Naive thymus-derived CD4-positive, alpha-beta T cell (primary cell): ENCODE measurements at regions not wholly inside any gene's neighbourhood (a gene's known extent, or its start where the extent isn't known, plus 50 kb on each side); places are given as distances from the start of the nearest gene placed in this dataset.

ENCODE experiments used
- ATAC-seq: fragments of 150-1000 bp; cut with Tn5 transposase; 2 replicates; pipeline ENCODE4 v1.10.0; 2021; ENCODE audit warnings: mild to moderate bottlenecking, moderate library complexity
- CTCF ChIA-PET: fragments of 350-600 bp; sonication (Branson Sonifier 250); formaldehyde crosslinking; loops from one replicate; lab custom pipeline; 2021; ENCODE audit warnings: antibody characterized with exemption; lab: Charles Lee
- POLR2A ChIA-PET: fragments of 350-600 bp; sonication (Branson Sonifier 250); formaldehyde crosslinking; loops from one replicate; lab custom pipeline; 2021; ENCODE audit warnings: antibody characterized with exemption, inconsistent platforms; lab: Charles Lee
- DNase-seq, 9 donors: peaks; one replicate each; pipeline versions ENCODE4 v3.0.0 to v3.0.0-alpha.2; 2020 to 2022; ENCODE audit warnings: mixed read lengths in 1 of 9
- H3K27ac ChIP-seq: one replicate; pipeline ENCODE4 v1.7.0; 2013; ENCODE audit warnings: mild to moderate bottlenecking, low read depth, low read length, moderate library complexity
- H3K27me3 ChIP-seq, 2 donors: one replicate each; pipeline ENCODE4 v1.7.0; 2013; ENCODE audit warnings: low read length in 2 of 2, mild to moderate bottlenecking in 2 of 2, moderate library complexity in 2 of 2; ENCODE audit not compliant: control insufficient read depth in 2 of 2, insufficient read depth in 2 of 2
- H3K36me3 ChIP-seq, 3 experiments: 1 replicate in 2 of 3; 2 replicates in 1 of 3; pipeline ENCODE4 v1.7.0; 2013; ENCODE audit warnings: low read length in 3 of 3, mild to moderate bottlenecking in 3 of 3, moderate library complexity in 1 of 3; ENCODE audit not compliant: insufficient read depth in 3 of 3, control insufficient read depth in 2 of 3
- H3K4me1 ChIP-seq, 2 donors: one replicate each; pipeline ENCODE4 v1.7.0; 2013; ENCODE audit warnings: low read length in 2 of 2, mild to moderate bottlenecking in 2 of 2, moderate library complexity in 1 of 2; ENCODE audit not compliant: control insufficient read depth in 2 of 2, insufficient read depth in 2 of 2
- H3K4me3 ChIP-seq: 2 replicates; pipeline ENCODE4 v1.7.0; 2013; ENCODE audit warnings: mild to moderate bottlenecking, low read length
- H3K9me3 ChIP-seq, 3 experiments: 1 replicate in 2 of 3; 2 replicates in 1 of 3; pipeline ENCODE4 v1.7.0; 2013; ENCODE audit warnings: low read length in 3 of 3; ENCODE audit not compliant: control insufficient read depth in 2 of 3
- H3K27ac Mint-ChIP-seq, 9 donors: one replicate each; pipeline ENCODE4 v1.8.0; 2020 to 2022; ENCODE audit warnings: mixed read lengths in 9 of 9, mild to moderate bottlenecking in 8 of 9, moderate library complexity in 5 of 9, inconsistent platforms in 2 of 9
- H3K27me3 Mint-ChIP-seq, 5 donors: one replicate each; pipeline ENCODE4 v1.8.0; 2021 to 2022; ENCODE audit warnings: mixed read lengths in 5 of 5, mild to moderate bottlenecking in 1 of 5
- H3K36me3 Mint-ChIP-seq, 5 donors: one replicate each; pipeline ENCODE4 v1.8.0; 2020 to 2022; ENCODE audit warnings: mixed read lengths in 5 of 5, mild to moderate bottlenecking in 3 of 5, inconsistent platforms in 1 of 5
- H3K4me1 Mint-ChIP-seq, 7 donors: one replicate each; pipeline ENCODE4 v1.8.0; 2020 to 2022; ENCODE audit warnings: mixed read lengths in 7 of 7, mild to moderate bottlenecking in 3 of 7, inconsistent platforms in 1 of 7
- H3K4me3 Mint-ChIP-seq, 10 donors: one replicate each; pipeline ENCODE4 v1.8.0; 2020 to 2022; ENCODE audit warnings: mild to moderate bottlenecking in 10 of 10, mixed read lengths in 10 of 10, moderate library complexity in 6 of 10, inconsistent platforms in 2 of 10
- H3K9me3 Mint-ChIP-seq, 11 donors: one replicate each; pipeline ENCODE4 v1.8.0; 2020 to 2022; ENCODE audit warnings: mixed read lengths in 11 of 11, mild to moderate bottlenecking in 4 of 11, inconsistent platforms in 1 of 11, moderate library complexity in 1 of 11
- intact Hi-C, 2 donors: fragments of 100-400 bp; cut with micrococcal nuclease; formaldehyde crosslinking; loops; one replicate each; pipeline ENCODE4 v1.15.1; 2023

GRCh38 chr18:76051396-76052226 is 443.4 kb downstream of the ZNF516 start:
- no peak overlapping the region for H3K27ac ChIP-seq
- intact Hi-C loops: no loop called here
- no peak for ATAC-seq
- DNase-seq: no peak
- ChIA-PET CTCF (no interaction called here), POLR2A (interaction anchor here (0.6 kb wide), 1 partner anchor 11 kb away, joined by 3 read pairs; no protein-coding TSS in a partner anchor)
- Mint-ChIP-seq H3K9me3 (peaks cover 0 to 4% (median 0%) of the 10 kb centered on the region in 11 donors), H3K27me3 (peaks cover 0 to 8% (median 4%) of the 10 kb centered on the region in 5 donors), H3K4me1 (no peaks in the 10 kb centered on the region), H3K27ac (no peak overlapping the region), H3K4me3 (no peak overlapping the region), H3K36me3 (no peaks in the 10 kb centered on the region)
- no peaks in the 10 kb centered on the region for H3K27me3 ChIP-seq
- H3K4me3 ChIP-seq: no peak overlapping the region
- H3K36me3 ChIP-seq: no peaks in the 10 kb centered on the region
- H3K9me3 ChIP-seq: no peaks in the 10 kb centered on the region
- no peaks in the 10 kb centered on the region for H3K4me1 ChIP-seq

- H3K36me3 Mint-ChIP-seq: no peaks in the 10 kb centered on the region
- ChIA-PET POLR2A (no interaction called here), CTCF (no interaction called here)
- no peak overlapping the region for H3K27ac ChIP-seq
- peaks cover 0 to 7% (median 0%) of the 10 kb centered on the region in 11 donors for H3K9me3 Mint-ChIP-seq
- no peaks in the 10 kb centered on the region for H3K4me1 ChIP-seq
- H3K4me1 Mint-ChIP-seq: no peaks in the 10 kb centered on the region
- intact Hi-C loops: no loop called here
- DNase-seq (no peak), ATAC-seq (no peak)
- H3K27ac Mint-ChIP-seq: no peak overlapping the region
- H3K27me3 ChIP-seq: no peaks in the 10 kb centered on the region
- H3K36me3 ChIP-seq: no peaks in the 10 kb centered on the region
- no peak overlapping the region for H3K4me3 ChIP-seq
- H3K9me3 ChIP-seq: no peaks in the 10 kb centered on the region
- H3K27me3 Mint-ChIP-seq: peaks cover 0 to 13% (median 8%) of the 10 kb centered on the region in 5 donors
- no peak overlapping the region for H3K4me3 Mint-ChIP-seq
Observed at GRCh38 chr18:76046221-76046620, 448.8 kb downstream of the ZNF516 start.

GRCh38 chr18:76042511-76042910 is 452.5 kb downstream of the ZNF516 start:
- ATAC-seq (no peak), DNase-seq (no peak)
- no peak overlapping the region for H3K27ac Mint-ChIP-seq
- H3K36me3 Mint-ChIP-seq: no peaks in the 10 kb centered on the region
- Histone ChIP-seq H3K4me1 (no peaks in the 10 kb centered on the region), H3K27me3 (no peaks in the 10 kb centered on the region), H3K9me3 (no peaks in the 10 kb centered on the region), H3K36me3 (no peaks in the 10 kb centered on the region), H3K27ac (no peak overlapping the region), H3K4me3 (no peak overlapping the region)
- ChIA-PET POLR2A (no interaction called here), CTCF (interaction anchor here (0.6 kb wide), 1 partner anchor 757 kb away, joined by 3 read pairs; no protein-coding TSS in a partner anchor)
- H3K4me1 Mint-ChIP-seq: no peaks in the 10 kb centered on the region
- peaks cover 0 to 21% (median 13%) of the 10 kb centered on the region in 5 donors for H3K27me3 Mint-ChIP-seq
- peaks cover 0 to 6% (median 2%) of the 10 kb centered on the region in 11 donors for H3K9me3 Mint-ChIP-seq
- intact Hi-C loops: no loop called here
- no peak overlapping the region for H3K4me3 Mint-ChIP-seq

- DNase-seq (no peak), ATAC-seq (no peak)
- intact Hi-C loops: no loop called here
- H3K4me3 Mint-ChIP-seq: no peak overlapping the region
- ChIA-PET CTCF (no interaction called here), POLR2A (no interaction called here)
- H3K9me3 Mint-ChIP-seq: peaks cover 0 to 18% (median 2%) of the 10 kb centered on the region in 11 donors
- no peak overlapping the region for H3K27ac ChIP-seq
- peaks cover 0 to 16% (median 13%) of the 10 kb centered on the region in 5 donors for H3K27me3 Mint-ChIP-seq
- H3K36me3 ChIP-seq: no peaks in the 10 kb centered on the region
- no peaks in the 10 kb centered on the region for H3K9me3 ChIP-seq
- H3K4me1 Mint-ChIP-seq: no peaks in the 10 kb centered on the region
- peaks cover 0 to 4% (median 0%) of the 10 kb centered on the region in 5 donors for H3K36me3 Mint-ChIP-seq
- no peak overlapping the region for H3K4me3 ChIP-seq
- H3K27ac Mint-ChIP-seq: no peak overlapping the region
- no peaks in the 10 kb centered on the region for H3K27me3 ChIP-seq
- H3K4me1 ChIP-seq: no peaks in the 10 kb centered on the region
Observed at GRCh38 chr18:76018210-76018609, 476.8 kb downstream of the ZNF516 start.

GRCh38 chr18:76013057-76013456 is 482.0 kb downstream of the ZNF516 start:
- Histone ChIP-seq H3K36me3 (no peaks in the 10 kb centered on the region), H3K27ac (no peak overlapping the region), H3K27me3 (no peaks in the 10 kb centered on the region), H3K4me3 (no peak overlapping the region), H3K4me1 (no peaks in the 10 kb centered on the region), H3K9me3 (no peaks in the 10 kb centered on the region)
- peaks cover 0 to 11% (median 1%) of the 10 kb centered on the region in 11 donors for H3K9me3 Mint-ChIP-seq
- intact Hi-C loops: no loop called here
- no peak for ATAC-seq
- DNase-seq: no peak
- ChIA-PET CTCF (no interaction called here), POLR2A (no interaction called here)
- peaks cover 0 to 4% (median 0%) of the 10 kb centered on the region in 5 donors for H3K36me3 Mint-ChIP-seq
- H3K4me1 Mint-ChIP-seq: no peaks in the 10 kb centered on the region
- peaks cover 0 to 16% (median 13%) of the 10 kb centered on the region in 5 donors for H3K27me3 Mint-ChIP-seq
- no peak overlapping the region for H3K27ac Mint-ChIP-seq
- H3K4me3 Mint-ChIP-seq: no peak overlapping the region

- Histone ChIP-seq H3K4me3 (no peak overlapping the region), H3K27me3 (no peaks in the 10 kb centered on the region), H3K4me1 (no peaks in the 10 kb centered on the region), H3K36me3 (no peaks in the 10 kb centered on the region), H3K9me3 (no peaks in the 10 kb centered on the region), H3K27ac (no peak overlapping the region)
- no peak for ATAC-seq
- H3K4me3 Mint-ChIP-seq: no peak overlapping the region
- H3K36me3 Mint-ChIP-seq: no peaks in the 10 kb centered on the region
- peaks cover 0 to 3% (median 0%) of the 10 kb centered on the region in 11 donors for H3K9me3 Mint-ChIP-seq
- no peaks in the 10 kb centered on the region for H3K4me1 Mint-ChIP-seq
- H3K27me3 Mint-ChIP-seq: peaks cover 0 to 18% (median 5%) of the 10 kb centered on the region in 5 donors
- CTCF ChIA-PET: no interaction called here
- no peak for DNase-seq
- POLR2A ChIA-PET: no interaction called here
- no peak overlapping the region for H3K27ac Mint-ChIP-seq
- intact Hi-C loops: no loop called here
Observed at GRCh38 chr18:76005632-76006208, 489.3 kb downstream of the ZNF516 start.
